HG02884 (cell line): ENCODE measurements at regions not wholly inside any gene's neighbourhood (a gene's known extent, or its start where the extent isn't known, plus 50 kb on each side); places are given as distances from the start of the nearest gene placed in this dataset.

Experiments
- ATAC-seq: cut with Tn5 transposase; IDR thresholded peaks from one replicate; pipeline ENCODE4 v1.9.1; 2021; ENCODE audit warnings: mild to moderate bottlenecking, moderate library complexity; ENCODE audit not compliant: unreplicated experiment

DNA sequence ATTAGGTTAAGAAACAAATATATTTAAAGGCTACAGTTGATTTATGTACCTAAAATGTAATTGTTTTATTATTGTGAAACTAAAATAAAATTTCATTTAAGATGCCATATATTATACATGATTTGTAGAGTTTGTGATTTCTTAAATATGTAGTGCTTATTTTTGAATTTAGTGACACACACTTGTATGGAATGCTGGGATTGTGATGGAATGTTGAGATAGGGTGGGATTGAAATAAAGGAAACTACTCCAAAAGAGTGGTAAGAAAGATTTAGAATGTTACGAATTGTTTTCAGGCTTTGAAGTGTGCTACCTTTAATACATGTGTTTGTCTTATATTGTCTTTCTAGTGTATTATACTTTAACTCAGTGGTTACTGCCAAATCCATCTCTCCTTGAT, 330.3 kb upstream of the PITX2 start:
- ATAC-seq, result no peak

DNA sequence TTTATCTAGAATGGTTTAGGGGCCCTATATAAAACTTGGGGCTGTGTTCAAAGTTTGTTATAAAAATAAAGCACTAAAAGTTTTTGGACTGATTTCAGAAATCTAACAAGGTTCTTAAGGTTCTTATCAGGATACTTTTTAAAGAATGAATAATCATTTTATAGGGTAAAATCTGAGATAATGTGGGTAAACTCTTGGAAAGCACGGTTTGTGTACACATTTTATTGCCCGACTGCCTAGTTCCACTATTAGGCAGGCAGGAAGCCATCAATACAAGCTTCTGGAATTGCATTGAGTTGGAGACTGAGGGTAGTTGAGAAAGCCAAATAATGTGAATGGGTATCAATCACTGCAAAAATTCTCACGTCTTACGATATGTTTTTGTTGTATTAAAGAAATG, 331.0 kb upstream of the PITX2 start:
- no peak for ATAC-seq

DNA sequence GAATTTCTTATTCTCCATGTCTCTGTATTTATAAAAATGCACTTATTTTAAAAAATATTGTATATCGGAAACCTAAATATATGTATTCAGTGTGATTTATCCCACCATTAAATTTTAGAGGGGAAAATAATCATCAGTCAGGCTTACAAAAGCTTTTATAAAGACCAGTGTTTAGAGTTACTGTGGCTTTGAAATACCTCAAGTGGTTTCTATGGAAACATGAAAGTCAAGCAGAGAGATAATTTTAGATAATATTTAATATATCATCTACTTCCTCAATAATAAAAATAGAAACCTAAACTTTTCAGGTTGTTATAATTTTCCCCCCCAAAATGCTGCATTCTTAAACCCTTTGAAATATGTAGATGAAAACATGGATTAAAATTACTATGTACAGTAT, 332.9 kb upstream of the PITX2 start:
- ATAC-seq, result no peak

DNA sequence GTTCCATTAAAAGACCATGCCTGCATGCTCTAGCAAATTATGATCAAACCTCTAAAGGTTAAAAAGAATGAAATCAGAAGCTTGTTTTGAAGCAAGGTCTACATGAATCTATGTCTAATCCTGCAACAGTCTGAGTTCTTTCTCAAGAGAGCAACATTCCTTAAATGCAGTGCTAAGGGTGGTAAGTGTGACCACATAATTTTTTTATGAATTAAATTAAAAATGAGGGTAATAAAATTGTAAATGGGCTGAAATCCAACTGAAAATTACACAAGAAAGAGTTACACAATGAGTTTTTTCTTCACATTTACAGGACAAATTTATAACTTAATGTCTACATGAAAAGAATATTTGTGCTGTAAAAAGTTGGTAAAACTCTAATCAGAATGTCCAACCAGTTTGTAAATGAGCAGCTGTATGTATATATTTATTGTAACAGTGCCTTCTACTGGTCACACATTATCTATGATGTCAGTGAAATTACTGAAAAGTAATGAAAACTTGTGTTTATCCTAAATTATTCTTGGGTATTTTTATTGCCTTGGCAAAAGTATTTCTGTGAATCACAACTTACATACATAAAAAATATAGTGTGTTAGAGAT, 336.3 kb upstream of the PITX2 start:
- ATAC-seq, result no peak

DNA sequence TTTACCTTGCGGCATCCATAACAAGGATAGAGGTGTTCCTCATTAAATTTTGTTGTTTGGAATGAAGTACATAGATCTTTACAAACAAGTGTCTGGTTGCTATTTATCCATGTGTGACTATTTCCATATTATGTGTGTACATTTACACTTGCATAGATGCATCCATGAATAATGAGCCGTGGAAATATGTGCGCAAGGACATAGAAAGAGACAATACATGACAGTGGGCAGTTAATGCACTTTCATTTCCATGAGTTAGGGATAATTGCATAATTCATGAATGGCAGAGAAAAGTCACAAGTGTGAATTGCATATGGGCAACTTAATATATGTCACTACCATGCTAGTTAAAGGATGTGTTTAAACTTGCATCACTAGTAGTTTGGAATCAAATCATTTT, 338.2 kb upstream of the PITX2 start:
- ATAC-seq, result no peak

DNA sequence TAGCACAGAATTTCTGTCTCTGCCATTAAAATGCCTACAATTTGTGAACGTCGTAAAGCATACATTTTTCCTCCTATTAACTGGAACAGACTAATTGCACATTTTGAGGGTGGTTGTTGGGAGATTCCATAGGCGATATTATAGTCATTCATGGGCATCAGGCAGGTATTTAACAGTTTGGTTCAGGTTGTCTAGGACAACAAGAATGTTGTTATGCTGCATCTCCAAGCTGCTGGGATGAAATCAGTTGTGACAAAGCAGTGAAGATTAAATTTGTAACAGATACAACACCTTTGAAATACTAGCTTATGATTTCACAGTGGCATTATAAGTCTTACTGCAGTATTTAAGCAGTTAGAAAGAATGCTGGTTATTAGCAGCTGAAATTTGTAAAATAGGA, 339.7 kb upstream of the PITX2 start:
- ATAC-seq, result no peak

DNA sequence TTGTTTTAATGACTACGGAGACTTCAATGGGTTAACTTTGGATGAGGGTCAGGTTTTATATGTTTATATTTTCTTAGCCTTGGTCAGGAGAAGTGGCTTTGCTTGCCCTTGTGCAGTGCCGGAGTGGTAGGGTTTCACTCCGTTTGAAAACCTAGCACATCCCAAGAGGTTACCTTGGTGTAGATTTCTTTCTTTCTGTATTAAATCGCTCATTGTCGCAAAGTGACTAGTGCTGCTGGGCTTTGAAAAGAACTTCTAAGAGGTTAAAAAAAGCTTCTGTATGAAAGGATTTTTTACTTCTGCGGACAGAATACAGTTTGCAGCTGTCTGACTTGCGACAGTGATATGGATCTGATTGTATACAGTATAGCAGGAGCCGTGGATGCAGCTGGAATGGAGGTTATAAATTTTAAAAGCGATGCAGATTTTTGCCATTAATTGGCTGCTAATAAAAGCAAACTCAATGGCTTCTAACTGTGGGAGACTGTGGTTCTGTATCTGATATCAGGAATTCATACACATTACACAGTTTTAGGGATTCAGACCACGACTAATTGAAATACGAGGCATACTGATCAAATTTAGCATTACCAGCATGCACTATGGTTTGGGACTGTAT, 340.9 kb upstream of the PITX2 start:
- ATAC-seq, result no peak

DNA sequence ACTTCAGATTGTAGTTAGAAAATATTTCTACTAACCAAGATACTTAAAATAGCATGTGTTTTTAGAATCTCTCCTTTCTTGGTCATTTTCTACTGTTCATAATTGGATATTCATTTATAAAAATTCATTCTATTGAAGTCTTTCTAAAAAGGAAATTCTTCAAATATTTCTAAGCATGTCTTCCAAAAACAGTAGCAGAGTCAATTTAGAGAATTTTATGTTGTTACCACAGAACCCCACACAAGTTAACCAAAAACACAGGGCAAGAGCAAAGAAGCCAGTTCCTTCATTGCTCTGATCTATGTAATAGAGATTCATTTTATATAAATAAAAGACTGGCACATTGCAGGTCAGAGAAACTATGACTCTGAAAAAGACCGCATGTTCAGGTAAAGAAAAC, 345.1 kb upstream of the PITX2 start:
- ATAC-seq, result no peak

DNA sequence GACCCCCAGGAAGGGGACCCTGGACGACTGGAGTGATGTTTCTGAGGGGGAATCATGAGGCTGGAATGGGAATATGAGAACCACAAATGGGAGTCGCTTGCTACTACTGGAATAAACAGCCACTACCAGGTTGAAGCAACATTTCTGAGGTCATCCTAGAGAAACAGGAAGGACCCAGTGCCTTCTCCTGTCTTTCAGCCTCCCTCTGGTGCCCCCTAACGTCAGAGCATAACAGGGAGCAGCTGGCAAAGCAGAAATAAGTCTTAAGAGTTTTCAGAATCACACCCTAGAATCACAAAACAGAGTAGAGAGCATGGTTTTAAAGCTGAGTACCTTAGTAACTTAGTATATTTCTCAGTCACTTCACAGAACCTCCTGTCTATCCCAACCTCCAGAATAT, 347.8 kb upstream of the PITX2 start:
- ATAC-seq, result no peak

DNA sequence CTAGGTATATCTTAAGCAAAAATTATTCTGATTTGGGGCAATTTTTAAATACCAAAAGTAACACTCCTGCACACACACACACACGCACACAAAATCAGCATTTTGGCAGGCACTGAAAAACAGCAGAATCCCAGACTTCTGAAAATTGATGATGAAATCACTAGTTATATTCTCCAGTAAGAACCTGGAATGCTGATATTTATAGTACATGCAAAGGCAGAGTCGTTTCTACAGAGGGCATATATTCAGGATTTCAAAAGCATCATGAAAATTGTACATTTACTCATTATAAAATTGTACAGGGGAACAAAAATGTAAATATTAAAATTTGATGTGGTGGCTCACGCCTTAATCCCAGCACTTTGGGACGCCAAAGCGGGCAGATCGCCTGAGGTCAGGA, 352.5 kb upstream of the PITX2 start:
- no peak for ATAC-seq

DNA sequence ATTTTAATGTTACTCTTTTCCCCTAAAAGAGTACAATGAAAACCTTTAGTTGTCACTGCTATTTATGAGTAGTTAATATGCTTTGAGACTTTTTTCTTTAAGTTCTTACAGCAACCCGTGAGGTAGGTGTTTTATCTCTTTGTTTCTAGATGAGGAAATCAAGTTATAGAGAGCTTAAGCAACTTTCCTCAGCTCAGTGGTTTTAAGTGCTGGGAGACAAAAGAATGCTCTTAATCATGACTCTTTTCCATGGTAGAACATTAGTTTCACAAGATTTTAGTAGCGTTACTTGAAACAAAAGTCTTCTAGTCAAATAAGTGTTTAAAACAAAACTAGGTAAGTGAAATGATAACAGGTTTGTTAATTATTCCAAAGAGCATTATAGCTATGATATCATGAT, 354.7 kb upstream of the PITX2 start:
- no peak for ATAC-seq

DNA sequence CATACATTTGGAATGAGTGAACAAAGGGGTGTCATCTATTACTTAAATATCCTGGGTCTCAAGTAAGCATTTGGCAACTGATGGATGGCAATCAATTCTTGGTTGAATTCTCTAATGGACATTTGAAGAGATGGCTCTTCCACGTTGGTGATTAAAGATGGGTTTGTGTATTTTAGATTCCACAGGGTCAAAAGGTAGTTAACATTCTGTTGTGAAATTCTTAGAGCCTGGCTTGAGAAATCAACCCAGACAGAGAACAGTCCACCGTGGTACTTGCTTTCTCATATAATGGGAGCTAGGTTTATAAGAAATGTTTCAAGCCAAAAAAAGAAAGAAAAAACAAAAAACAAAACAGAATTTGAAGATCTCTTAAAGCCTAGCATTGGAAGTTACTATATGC, 355.9 kb upstream of the PITX2 start:
- ATAC-seq, result no peak

DNA sequence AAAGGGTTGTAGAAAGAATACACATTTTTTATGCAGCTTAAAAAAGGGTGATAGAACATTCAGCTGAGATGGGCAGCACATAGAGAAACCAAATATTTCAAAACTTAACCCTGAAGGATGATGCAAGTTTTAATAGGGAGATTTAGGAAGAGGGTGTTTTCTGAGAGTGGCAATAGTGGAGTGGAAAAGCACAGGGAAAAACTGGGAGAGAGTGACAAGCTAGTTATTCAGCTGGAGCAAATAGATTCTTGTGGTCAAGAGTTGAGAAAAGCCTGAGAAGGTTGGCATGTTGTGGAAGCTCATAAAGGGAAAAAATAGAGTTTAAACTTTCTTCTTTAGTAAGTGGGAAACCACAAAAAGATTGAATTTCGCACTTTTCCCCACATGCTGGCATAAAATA, 359.6 kb upstream of the PITX2 start:
- ATAC-seq, result no peak

DNA sequence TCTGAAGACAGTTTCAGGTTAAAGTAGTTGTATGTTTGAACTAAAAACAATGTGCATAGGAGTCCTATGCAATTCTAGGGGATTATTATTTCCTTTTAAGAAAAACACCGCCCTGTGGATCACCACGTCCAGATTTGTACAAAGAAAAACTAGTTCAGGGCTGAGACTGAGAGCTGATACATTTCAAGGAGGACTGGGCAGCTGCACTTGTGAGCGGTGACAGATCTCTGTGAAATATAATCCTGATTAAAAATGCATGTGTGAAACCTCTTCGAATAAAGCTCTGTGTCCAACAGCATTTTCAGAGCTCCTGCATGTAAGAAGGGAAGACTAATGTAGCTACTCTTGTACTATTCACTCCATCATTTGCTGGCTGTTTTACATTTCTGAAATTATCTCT, 365.8 kb upstream of the PITX2 start:
- no peak for ATAC-seq

DNA sequence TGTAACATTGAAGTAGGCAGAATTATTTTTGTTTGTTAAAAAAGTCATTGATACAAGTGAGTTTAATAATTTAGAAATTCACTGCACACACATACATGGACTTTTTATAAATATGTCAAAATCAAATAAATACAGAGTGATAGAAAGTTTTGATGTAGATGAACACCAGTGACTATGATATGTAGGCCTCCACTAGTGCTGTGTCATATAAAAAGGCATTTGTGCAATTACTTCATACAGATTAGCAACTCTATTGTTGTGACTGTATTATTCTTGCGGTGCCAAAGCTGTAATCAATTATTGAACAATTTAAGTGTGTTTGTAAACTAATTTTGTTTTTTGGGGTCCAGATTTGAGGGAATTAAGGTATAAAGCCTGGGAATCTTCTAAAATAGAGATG, 366.2 kb upstream of the PITX2 start:
- ATAC-seq, result no peak

DNA sequence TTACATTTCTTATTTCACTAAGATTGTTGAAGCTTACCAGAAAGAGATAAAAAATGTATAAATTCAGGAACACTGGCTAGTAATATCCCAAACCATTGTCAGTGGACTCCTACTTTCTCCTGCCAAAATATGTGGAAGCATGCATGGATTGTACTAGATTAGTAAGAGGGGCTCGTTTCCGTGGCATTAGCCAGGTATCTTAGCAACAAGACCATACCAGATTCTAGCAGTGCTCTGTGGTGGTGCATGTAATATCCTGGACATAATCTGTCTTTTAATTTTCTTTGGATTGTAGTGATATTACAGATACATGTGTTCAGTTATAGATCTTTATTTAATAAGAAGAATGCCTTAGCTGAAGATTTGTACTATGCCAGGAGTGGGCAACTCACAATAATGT, 371.9 kb upstream of the PITX2 start:
- no peak for ATAC-seq

DNA sequence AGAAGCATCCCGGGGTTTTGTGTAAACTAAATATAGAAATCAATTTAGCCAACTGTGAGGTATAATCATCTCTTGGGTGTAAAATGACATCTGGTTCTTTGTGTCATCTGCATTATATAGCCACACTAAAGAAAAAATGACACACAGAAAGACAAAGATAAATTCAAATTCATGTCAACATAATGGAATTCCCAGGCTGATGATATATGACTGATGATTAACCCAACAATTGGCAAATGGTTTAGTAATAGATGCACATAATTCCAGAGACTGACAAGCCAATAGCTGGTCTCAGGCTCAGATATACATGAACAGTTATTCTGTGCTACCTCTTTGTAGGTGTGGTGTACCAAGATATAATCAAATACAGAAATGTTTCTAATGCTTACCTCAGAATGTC, 375.4 kb upstream of the PITX2 start:
- ATAC-seq, result no peak

DNA sequence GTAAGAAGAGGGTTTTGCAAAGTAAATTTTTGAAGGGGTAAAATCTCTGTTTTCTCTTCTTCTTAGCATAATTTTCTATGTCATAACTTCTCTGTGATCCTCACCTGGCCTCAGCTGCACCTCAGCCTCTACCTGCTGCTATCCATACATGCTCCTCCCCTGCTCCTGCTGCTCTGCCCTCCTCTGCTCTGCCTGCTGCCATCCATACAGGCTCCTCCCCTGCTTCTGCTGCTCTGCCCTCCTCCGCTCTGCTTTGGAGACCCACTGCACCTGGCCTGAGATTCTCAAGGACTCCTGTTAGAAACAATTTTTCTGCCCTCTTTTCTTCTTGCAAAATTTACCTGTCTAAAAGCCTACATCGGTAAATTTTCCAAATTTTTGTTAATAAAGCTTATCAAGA, 388.6 kb upstream of the PITX2 start:
- no peak for ATAC-seq

DNA sequence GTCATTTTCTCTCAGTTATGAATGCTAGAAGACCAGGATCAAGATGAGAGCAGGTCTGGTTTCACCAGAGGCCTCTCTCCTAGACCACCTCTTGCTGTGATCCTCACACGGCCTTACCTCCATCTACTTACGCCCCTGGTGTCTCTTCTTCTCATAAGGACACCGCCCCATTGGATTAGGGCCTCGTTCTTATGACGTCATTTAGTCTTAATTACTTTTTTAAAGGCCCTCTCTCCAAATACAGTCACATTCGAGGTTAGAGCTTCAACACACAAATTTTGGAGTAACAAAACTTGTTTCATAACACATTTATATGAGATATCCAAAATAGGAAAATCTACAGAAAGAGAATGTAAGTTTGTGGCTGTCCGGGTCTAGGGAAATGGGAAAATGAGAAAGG, 391.0 kb upstream of the PITX2 start:
- no peak for ATAC-seq

DNA sequence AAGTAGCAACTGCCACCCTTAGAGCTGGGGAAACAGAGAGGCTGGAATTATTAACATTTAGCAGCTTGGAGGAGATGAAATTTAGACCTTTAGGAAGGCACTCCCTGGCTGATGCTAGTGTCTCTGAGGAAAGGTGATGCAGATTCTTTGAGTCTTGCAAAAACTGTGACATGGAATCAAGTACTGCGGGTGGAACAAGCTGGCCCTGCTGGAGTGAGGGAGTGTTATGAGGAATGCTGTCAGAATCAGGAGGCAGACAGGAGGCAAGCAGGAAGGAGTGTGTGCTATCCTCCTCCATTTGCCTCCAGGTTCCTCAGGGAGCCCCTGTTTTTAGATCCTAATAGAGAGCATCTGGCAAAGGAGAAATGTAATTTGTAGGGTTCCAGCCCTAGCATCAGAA, 391.7 kb upstream of the PITX2 start:
- ATAC-seq, result no peak

DNA sequence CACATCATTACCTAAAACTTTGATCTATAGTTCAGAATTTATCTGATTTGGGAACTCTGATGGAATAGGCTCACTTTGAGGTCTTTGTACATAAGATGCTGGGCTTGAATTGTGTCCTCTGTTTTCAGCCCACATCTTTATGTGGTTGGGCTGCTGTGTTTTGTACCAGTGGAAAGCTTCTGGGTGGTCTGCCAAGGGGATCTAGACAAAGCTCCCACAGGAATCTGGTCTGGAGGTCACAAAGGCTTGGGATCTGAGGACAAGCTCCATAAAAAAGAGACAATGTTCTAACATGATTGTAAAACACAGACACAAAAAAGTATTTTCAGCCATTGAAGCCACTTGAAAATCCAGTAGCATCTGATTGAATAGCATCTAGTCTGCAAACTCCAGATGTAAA, 393.5 kb upstream of the PITX2 start:
- no peak for ATAC-seq

DNA sequence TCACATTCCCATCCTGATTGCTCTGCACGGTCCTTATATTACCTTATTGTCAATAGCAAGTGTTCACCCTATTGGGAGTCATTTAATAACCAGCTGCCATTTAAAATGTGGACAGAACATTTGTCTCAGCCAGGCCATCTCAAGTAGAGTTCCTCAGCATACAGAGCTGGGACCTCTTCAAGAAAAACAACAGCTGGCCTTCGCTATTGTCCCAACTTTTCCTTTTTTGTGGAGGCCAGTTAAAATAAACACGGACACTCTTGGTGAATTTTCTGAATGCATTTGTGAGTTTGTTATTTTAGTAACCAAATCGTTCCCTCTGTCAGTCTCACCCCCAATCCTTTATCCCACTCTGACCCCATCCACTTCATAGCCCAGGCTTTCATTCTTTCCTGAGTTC, 395.3 kb upstream of the PITX2 start:
- ATAC-seq, result no peak

DNA sequence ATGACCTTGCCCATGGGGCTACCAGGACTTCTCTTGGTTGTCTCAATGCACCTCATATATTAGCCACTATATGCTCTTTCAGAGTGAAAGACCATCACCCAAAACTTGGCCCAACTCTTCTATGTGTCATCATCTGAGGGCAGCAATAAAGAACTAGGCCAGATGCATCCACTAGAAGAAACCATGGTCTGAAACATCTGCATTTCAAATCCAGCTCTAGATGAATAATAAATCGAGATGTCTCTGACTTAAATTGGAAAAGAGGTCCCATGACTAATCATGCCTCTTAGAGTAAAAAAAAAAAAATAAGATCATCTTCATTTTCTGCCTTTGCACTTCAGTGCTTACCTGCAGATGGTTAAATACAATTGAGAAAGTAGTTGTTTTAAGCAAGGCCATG, 397.6 kb upstream of the PITX2 start:
- ATAC-seq, result no peak
